K562 (cell line): ENCODE measurements at regions not wholly inside any gene's neighbourhood (a gene's known extent, or its start where the extent isn't known, plus 50 kb on each side); places are given as distances from the start of the nearest gene placed in this dataset.

ENCODE experiments used
- ATAC-seq: fragments of 200-7000 bp; cut with Tn5 transposase; 3 replicates; pipeline ENCODE4 v1.9.1; 2020; ENCODE audit warnings: moderate library complexity
- BruUV-seq: library from RNA; stranded (reverse); fragments of 400-500 nt; replicated peaks from 2 replicates; lab custom pipeline; 2021; lab: Mats Ljungman, UMichigan
- CTCF ChIA-PET: fragments of 300-600 bp; formaldehyde crosslinking; extraction: SDS; loops from one replicate; lab custom pipeline; 2021; ENCODE audit warnings: low intra/inter-chr PET ratio; lab: Yijun Ruan, JAX
- POLR2A ChIA-PET: fragments of 300-600, 350-650 bp; sonication (Branson Sonifier 250); formaldehyde crosslinking; extraction: SDS; loops from one replicate; lab custom pipeline; 2021; ENCODE audit warnings: antibody characterized with exemption, inconsistent platforms; lab: Yijun Ruan, JAX
- DNase-seq, 4 experiments: peaks; one replicate each; pipeline versions ENCODE4 v3.0.0 to v3.0.0-alpha.2; 2011 to 2018; ENCODE audit warnings: low spot score in 3 of 4, mixed read lengths in 3 of 4; ENCODE audit errors: extremely low read depth in 1 of 4
- FAIRE-seq: peaks from 2 replicates; lab custom pipeline; 2011; peaks lifted over from hg19 to GRCh38; lab: Jason Lieb, UNC
- H2AFZ ChIP-seq: 2 replicates; pipeline ENCODE4 v1.6.0; 2011; ENCODE audit warnings: low read depth, low read length, control low read depth, inconsistent platforms
- H3K27ac ChIP-seq: fragments of 200-600 bp; 3 replicates; pipeline ENCODE4 v1.8.0; 2011; ENCODE audit warnings: low read depth, mild to moderate bottlenecking, control low read depth, inconsistent platforms, low read length, moderate library complexity, mixed read lengths; ENCODE audit errors: extremely low read depth
- H3K27me3 ChIP-seq, 2 experiments: fragments of 300-600 bp in 1 of 2; 2 replicates in 1 of 2; 3 replicates in 1 of 2; pipeline versions ENCODE4 v1.6.0 to v1.8.0; 2011; ENCODE audit warnings: inconsistent platforms in 2 of 2, low read length in 2 of 2, mild to moderate bottlenecking in 1 of 2, mixed read lengths in 1 of 2, moderate library complexity in 1 of 2; ENCODE audit not compliant: control insufficient read depth in 2 of 2, insufficient read depth in 2 of 2
- H3K36me3 ChIP-seq: fragments of 300-600 bp; 3 replicates; pipeline ENCODE4 v1.8.0; 2011; ENCODE audit warnings: mild to moderate bottlenecking, low read length, inconsistent platforms; ENCODE audit not compliant: control insufficient read depth, insufficient read depth
- H3K4me1 ChIP-seq, 2 experiments: fragments of 200-600 bp in 1 of 2; replicated peaks in 1 of 2; 2 replicates in 1 of 2; 3 replicates in 1 of 2; pipeline versions ENCODE4 v1.5.1 to v1.8.0; 2011; ENCODE audit warnings: inconsistent platforms in 2 of 2, low read length in 2 of 2, mild to moderate bottlenecking in 1 of 2, mixed read lengths in 1 of 2, moderate library complexity in 1 of 2; ENCODE audit not compliant: control insufficient read depth in 2 of 2, insufficient read depth in 2 of 2
- H3K4me2 ChIP-seq: 2 replicates; pipeline ENCODE4 v1.6.1; 2011; ENCODE audit warnings: low read length, control low read depth, inconsistent platforms, mixed read lengths; ENCODE audit not compliant: insufficient read depth
- H3K4me3 ChIP-seq: fragments of 200-600 bp; sonication (generic), shearing (Covaris generic); 2 replicates; pipeline ENCODE4 v1.5.1; 2016; ENCODE audit warnings: control low read depth, inconsistent platforms
- H3K79me2 ChIP-seq: fragments of 200-600 bp; 3 replicates; pipeline ENCODE4 v1.8.0; 2011; ENCODE audit warnings: low read length, inconsistent platforms; ENCODE audit not compliant: control insufficient read depth, insufficient read depth
- H3K9ac ChIP-seq, 2 experiments: 2 replicates each; pipeline versions ENCODE4 v1.6.0 to v1.6.1; 2011; ENCODE audit warnings: low read depth in 2 of 2, low read length in 2 of 2, control low read depth in 1 of 2, inconsistent platforms in 1 of 2, mild to moderate bottlenecking in 1 of 2, mixed read lengths in 1 of 2; ENCODE audit not compliant: insufficient read depth in 1 of 2
- H3K9me1 ChIP-seq: one replicate; pipeline ENCODE4 v1.6.0; 2011; ENCODE audit warnings: inconsistent platforms, mild to moderate bottlenecking, low read length, moderate library complexity; ENCODE audit not compliant: control insufficient read depth, insufficient read depth
- H3K9me3 ChIP-seq: replicated peaks from 2 replicates; pipeline ENCODE4 v1.5.1; 2011; ENCODE audit warnings: low read depth, low read length, inconsistent platforms; ENCODE audit not compliant: control insufficient read depth, insufficient read depth
- H4K20me1 ChIP-seq: replicated peaks from 2 replicates; pipeline ENCODE4 v1.6.1; 2011; ENCODE audit warnings: low read length, inconsistent platforms, mixed read lengths; ENCODE audit not compliant: control insufficient read depth, insufficient read depth
- ATF7 ChIP-seq: fragments of 450-650 bp; IDR thresholded peaks from 2 replicates; pipeline ENCODE4 v1.7.1; 2014; ENCODE audit warnings: mild to moderate bottlenecking, moderate library complexity
- ELK3 ChIP-seq: fragments of 450-650 bp; formaldehyde crosslinking; IDR thresholded peaks from 2 replicates; pipeline ENCODE4 v1.4.0; 2020; ENCODE audit warnings: mild to moderate bottlenecking
- HDAC2 ChIP-seq: fragments of 450-650 bp; IDR thresholded peaks from 2 replicates; pipeline ENCODE4 v1.6.1; 2016; ENCODE audit warnings: mild to moderate bottlenecking
- HOXB6 ChIP-seq: fragments of 250-450 bp; sonication (Bioruptor Pico); IDR thresholded peaks from 2 replicates; pipeline ENCODE4 v1.5.1; 2022; ENCODE audit warnings: mild to moderate bottlenecking, borderline replicate concordance
- MCM3 ChIP-seq: fragments of 450-650 bp; IDR thresholded peaks from 2 replicates; pipeline ENCODE4 v1.6.1; 2016
- NBN ChIP-seq: fragments of 450-650 bp; IDR thresholded peaks from 2 replicates; pipeline ENCODE4 v1.6.1; 2016; ENCODE audit warnings: low read depth, mild to moderate bottlenecking
- TAF15 ChIP-seq: fragments of 200-400 bp; formaldehyde crosslinking; IDR thresholded peaks from 2 replicates; pipeline ENCODE4 v1.6.1; 2017; ENCODE audit warnings: mild to moderate bottlenecking, low read depth, low read length, moderate library complexity
- ZHX1 ChIP-seq: fragments of 150-350 bp; conservative IDR thresholded peaks from 2 replicates; pipeline ENCODE4 v1.6.1; 2014; ENCODE audit warnings: low read length
- ZNF444 ChIP-seq: fragments of 250-450 bp; sonication (Bioruptor Pico); IDR thresholded peaks from 2 replicates; pipeline ENCODE4 v1.4.0; 2020; ENCODE audit warnings: mild to moderate bottlenecking, moderate library complexity
- WGBS: fragments of 100-300 bp; shearing (Covaris generic); methylation state at CpG from one replicate; pipeline ENCODE4 v1.1.6; 2016; ENCODE audit warnings: low coverage, mixed read lengths; ENCODE audit not compliant: insufficient coverage; ENCODE audit errors: missing lambda C conversion rate; 5-methylcytosine and 5-hydroxymethylcytosine counted together
- in situ Hi-C: fragments of 300-500 bp; cut with MboI; formaldehyde crosslinking; loops from 4 replicates; pipeline ENCODE4 v1.15.0; 2018; ENCODE audit warnings: inconsistent platforms, mixed read lengths
- intact Hi-C: fragments of 100-400 bp; cut with micrococcal nuclease; formaldehyde crosslinking; loops from 2 replicates; pipeline ENCODE4 v1.14.2; 2022

- FAIRE-seq (no peak), DNase-seq (no peak), ATAC-seq (no peak)
- intact Hi-C loops (no loop called here), in situ Hi-C loops (no loop called here)
- Histone ChIP-seq H3K36me3 (no peaks in the 10 kb centered on the region), H2AFZ (no peak overlapping the region), H3K9me3 (no peaks in the 10 kb centered on the region), H3K27ac (no peak overlapping the region), H3K9ac (no peak overlapping the region), H3K4me1 (0 out of 5 replicates have a peak, but pooled peaks cover 0 to 3% of the 10 kb centered on the region in 2 experiments), H3K4me2 (no peak overlapping the region), H4K20me1 (no peaks in the 10 kb centered on the region), H3K79me2 (no peaks in the 10 kb centered on the region), H3K9me1 (no peaks in the 10 kb centered on the region)
- 5% methylated on average over 3 of the region's 3 CpGs for WGBS
- BruUV-seq = no TSS peak
- TF ChIP-seq NBN (no peak), MCM3 (no peak), HOXB6 (CRISPR knock-in tag) (no peak), ZNF444 (CRISPR knock-in tag) (no peak), ATF7 (no peak), ZHX1 (no peak), ELK3 (CRISPR knock-in tag) (no peak), HDAC2 (no peak), TAF15 (no peak)
- TF ChIP-seq, all 486 proteins: peak for 0
- Histone ChIP-seq H3K27me3 (peaks cover 0 to 16% of the 10 kb centered on the region in 2 experiments; a peak in 2 of 5 replicates), H3K4me3 (no peak overlapping the region)
- CTCF ChIA-PET = no interaction called here
- POLR2A ChIA-PET = interaction anchor here (1.3 kb wide), 1 partner anchor 256 kb away, joined by 4 read pairs; no protein-coding TSS in a partner anchor
These were observed 338.1 kb upstream of the MSX2 start for GRCh38 chr5:174386306-174386705.
